K562 (cell line): ENCODE measurements at regions not wholly inside any gene's neighbourhood (a gene's known extent, or its start where the extent isn't known, plus 50 kb on each side); places are given as distances from the start of the nearest gene placed in this dataset.

Experiments
- ATAC-seq: fragments of 200-7000 bp; cut with Tn5 transposase; 3 replicates; pipeline ENCODE4 v1.9.1; 2020; ENCODE audit warnings: moderate library complexity
- BruUV-seq: library from RNA; stranded (reverse); fragments of 400-500 nt; replicated peaks from 2 replicates; lab custom pipeline; 2021; lab: Mats Ljungman, UMichigan
- CTCF ChIA-PET: fragments of 300-600 bp; formaldehyde crosslinking; extraction: SDS; loops from one replicate; lab custom pipeline; 2021; ENCODE audit warnings: low intra/inter-chr PET ratio; lab: Yijun Ruan, JAX
- POLR2A ChIA-PET: fragments of 300-600, 350-650 bp; sonication (Branson Sonifier 250); formaldehyde crosslinking; extraction: SDS; loops from one replicate; lab custom pipeline; 2021; ENCODE audit warnings: antibody characterized with exemption, inconsistent platforms; lab: Yijun Ruan, JAX
- DNase-seq, 4 experiments: peaks; one replicate each; pipeline versions ENCODE4 v3.0.0 to v3.0.0-alpha.2; 2011 to 2018; ENCODE audit warnings: low spot score in 3 of 4, mixed read lengths in 3 of 4; ENCODE audit errors: extremely low read depth in 1 of 4
- FAIRE-seq: peaks from 2 replicates; lab custom pipeline; 2011; peaks lifted over from hg19 to GRCh38; lab: Jason Lieb, UNC
- H2AFZ ChIP-seq: 2 replicates; pipeline ENCODE4 v1.6.0; 2011; ENCODE audit warnings: low read depth, low read length, control low read depth, inconsistent platforms
- H3K27ac ChIP-seq: fragments of 200-600 bp; 3 replicates; pipeline ENCODE4 v1.8.0; 2011; ENCODE audit warnings: low read depth, mild to moderate bottlenecking, control low read depth, inconsistent platforms, low read length, moderate library complexity, mixed read lengths; ENCODE audit errors: extremely low read depth
- H3K27me3 ChIP-seq, 2 experiments: fragments of 300-600 bp in 1 of 2; 2 replicates in 1 of 2; 3 replicates in 1 of 2; pipeline versions ENCODE4 v1.6.0 to v1.8.0; 2011; ENCODE audit warnings: inconsistent platforms in 2 of 2, low read length in 2 of 2, mild to moderate bottlenecking in 1 of 2, mixed read lengths in 1 of 2, moderate library complexity in 1 of 2; ENCODE audit not compliant: control insufficient read depth in 2 of 2, insufficient read depth in 2 of 2
- H3K36me3 ChIP-seq: fragments of 300-600 bp; 3 replicates; pipeline ENCODE4 v1.8.0; 2011; ENCODE audit warnings: mild to moderate bottlenecking, low read length, inconsistent platforms; ENCODE audit not compliant: control insufficient read depth, insufficient read depth
- H3K4me1 ChIP-seq, 2 experiments: fragments of 200-600 bp in 1 of 2; replicated peaks in 1 of 2; 2 replicates in 1 of 2; 3 replicates in 1 of 2; pipeline versions ENCODE4 v1.5.1 to v1.8.0; 2011; ENCODE audit warnings: inconsistent platforms in 2 of 2, low read length in 2 of 2, mild to moderate bottlenecking in 1 of 2, mixed read lengths in 1 of 2, moderate library complexity in 1 of 2; ENCODE audit not compliant: control insufficient read depth in 2 of 2, insufficient read depth in 2 of 2
- H3K4me2 ChIP-seq: 2 replicates; pipeline ENCODE4 v1.6.1; 2011; ENCODE audit warnings: low read length, control low read depth, inconsistent platforms, mixed read lengths; ENCODE audit not compliant: insufficient read depth
- H3K4me3 ChIP-seq: fragments of 200-600 bp; sonication (generic), shearing (Covaris generic); 2 replicates; pipeline ENCODE4 v1.5.1; 2016; ENCODE audit warnings: control low read depth, inconsistent platforms
- H3K79me2 ChIP-seq: fragments of 200-600 bp; 3 replicates; pipeline ENCODE4 v1.8.0; 2011; ENCODE audit warnings: low read length, inconsistent platforms; ENCODE audit not compliant: control insufficient read depth, insufficient read depth
- H3K9ac ChIP-seq, 2 experiments: 2 replicates each; pipeline versions ENCODE4 v1.6.0 to v1.6.1; 2011; ENCODE audit warnings: low read depth in 2 of 2, low read length in 2 of 2, control low read depth in 1 of 2, inconsistent platforms in 1 of 2, mild to moderate bottlenecking in 1 of 2, mixed read lengths in 1 of 2; ENCODE audit not compliant: insufficient read depth in 1 of 2
- H3K9me1 ChIP-seq: one replicate; pipeline ENCODE4 v1.6.0; 2011; ENCODE audit warnings: inconsistent platforms, mild to moderate bottlenecking, low read length, moderate library complexity; ENCODE audit not compliant: control insufficient read depth, insufficient read depth
- H3K9me3 ChIP-seq: replicated peaks from 2 replicates; pipeline ENCODE4 v1.5.1; 2011; ENCODE audit warnings: low read depth, low read length, inconsistent platforms; ENCODE audit not compliant: control insufficient read depth, insufficient read depth
- H4K20me1 ChIP-seq: replicated peaks from 2 replicates; pipeline ENCODE4 v1.6.1; 2011; ENCODE audit warnings: low read length, inconsistent platforms, mixed read lengths; ENCODE audit not compliant: control insufficient read depth, insufficient read depth
- BCL6 ChIP-seq: fragments of 250-450 bp; sonication (Bioruptor Pico); IDR thresholded peaks from 2 replicates; pipeline ENCODE4 v1.4.0; 2020
- CBX8 ChIP-seq: fragments of 200-600 bp; sonication (generic); IDR thresholded peaks from 2 replicates; pipeline ENCODE4 v1.6.1; 2012; ENCODE audit warnings: borderline replicate concordance, mixed run types, low read depth, mild to moderate bottlenecking, moderate library complexity, mixed read lengths, low read length, control low read depth, inconsistent platforms; ENCODE audit not compliant: poor library complexity, severe bottlenecking; ENCODE audit errors: extremely low read depth
- DACH1 ChIP-seq: fragments of 450-650 bp; IDR thresholded peaks from 2 replicates; pipeline ENCODE4 v1.6.1; 2018; ENCODE audit not compliant: partially characterized antibody
- FUS ChIP-seq: fragments of 200-400 bp; formaldehyde crosslinking; optimal IDR thresholded peaks from 2 replicates; pipeline ENCODE3; 2017; ENCODE audit warnings: low read depth, low read length
- HMG20A ChIP-seq: fragments of 450-650 bp; formaldehyde crosslinking; conservative IDR thresholded peaks from 2 replicates; pipeline ENCODE4 v1.4.0; 2020; ENCODE audit warnings: mild to moderate bottlenecking, mixed read lengths
- HOXB6 ChIP-seq: fragments of 250-450 bp; sonication (Bioruptor Pico); IDR thresholded peaks from 2 replicates; pipeline ENCODE4 v1.5.1; 2022; ENCODE audit warnings: mild to moderate bottlenecking, borderline replicate concordance
- KDM1A ChIP-seq, 2 experiments: fragments of 450-650 bp; IDR thresholded peaks; 2 replicates each; pipeline ENCODE4 v1.6.1; 2016; ENCODE audit warnings: mild to moderate bottlenecking in 2 of 2
- KLF6 ChIP-seq: fragments of 250-450 bp; sonication (Bioruptor Pico); IDR thresholded peaks from 2 replicates; pipeline ENCODE4 v1.4.0; 2020; ENCODE audit warnings: mild to moderate bottlenecking, moderate library complexity, borderline replicate concordance
- NFIC ChIP-seq: fragments of 450-650 bp; IDR thresholded peaks from 2 replicates; pipeline ENCODE4 v1.6.1; 2017; ENCODE audit warnings: mild to moderate bottlenecking, inconsistent platforms
- POLR3G ChIP-seq: IDR thresholded peaks from 2 replicates; pipeline ENCODE4 v1.6.1; 2011; ENCODE audit not compliant: insufficient read length, insufficient replicate concordance; ENCODE audit errors: extremely low read depth
- POU5F1 ChIP-seq: fragments of 150-350 bp; IDR thresholded peaks from 2 replicates; pipeline ENCODE4 v1.6.1; 2014; ENCODE audit warnings: borderline replicate concordance, low read length, low read depth, mild to moderate bottlenecking; ENCODE audit not compliant: partially characterized antibody
- RFX1 ChIP-seq: fragments of 450-650 bp; IDR thresholded peaks from 2 replicates; pipeline ENCODE4 v1.6.1; 2016; ENCODE audit warnings: mild to moderate bottlenecking, moderate library complexity
- SMARCB1 ChIP-seq: IDR thresholded peaks from 2 replicates; pipeline ENCODE4 v1.6.1; 2011; ENCODE audit warnings: improper control_type of control experiment, low read depth; ENCODE audit not compliant: insufficient read length
- ZBTB1 ChIP-seq: sonication (generic); formaldehyde crosslinking; IDR thresholded peaks from 2 replicates; pipeline ENCODE4 v1.8.1; 2023; ENCODE audit warnings: missing genetic modification reagents, low read depth, mild to moderate bottlenecking, borderline replicate concordance
- WGBS: fragments of 100-300 bp; shearing (Covaris generic); methylation state at CpG from one replicate; pipeline ENCODE4 v1.1.6; 2016; ENCODE audit warnings: low coverage, mixed read lengths; ENCODE audit not compliant: insufficient coverage; ENCODE audit errors: missing lambda C conversion rate; 5-methylcytosine and 5-hydroxymethylcytosine counted together
- in situ Hi-C: fragments of 300-500 bp; cut with MboI; formaldehyde crosslinking; loops from 4 replicates; pipeline ENCODE4 v1.15.0; 2018; ENCODE audit warnings: inconsistent platforms, mixed read lengths
- intact Hi-C: fragments of 100-400 bp; cut with micrococcal nuclease; formaldehyde crosslinking; loops from 2 replicates; pipeline ENCODE4 v1.14.2; 2022
- TF ChIP-seq, protein P1 (sequence below): fragments of 450-650 bp; IDR thresholded peaks from 2 replicates; pipeline ENCODE4 v1.6.1; 2016; ENCODE audit warnings: antibody characterized with exemption

DNA sequence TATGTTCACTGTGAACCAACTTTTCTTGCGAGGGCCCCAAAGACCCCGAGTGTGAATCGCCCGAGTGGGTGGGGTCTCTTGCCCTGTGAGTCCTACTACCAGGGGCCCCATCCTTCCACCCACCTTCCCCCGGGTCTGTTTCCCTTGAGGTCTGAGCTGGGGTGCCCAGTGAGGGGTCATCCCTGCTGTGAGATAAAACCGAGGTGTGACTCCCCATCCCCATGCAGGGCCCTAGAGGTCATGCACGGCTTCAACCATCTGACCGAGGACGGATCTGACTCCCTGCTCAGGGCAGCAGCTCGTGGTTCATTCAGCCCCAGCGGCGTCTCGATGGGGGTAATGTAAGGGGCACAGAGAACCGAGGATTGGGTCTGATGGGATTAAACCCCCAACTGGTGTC is 103.1 kb upstream of the SULF2 start:
- WGBS = 0% methylated on average over 11 of the region's 14 CpGs
- TF ChIP-seq NFIC (no peak), HOXB6 (CRISPR knock-in tag) (no peak), POU5F1 (no peak), ZBTB1 (CRISPR knock-in tag) (no peak), HMG20A (CRISPR knock-in tag) (no peak), SMARCB1 (no peak), BCL6 (CRISPR knock-in tag) (no peak), CBX8 (no peak), FUS (no peak), POLR3G (no peak), KDM1A (IDR thresholded peaks at IDR 0.05) (no peak), RFX1 (no peak), KLF6 (CRISPR knock-in tag) (no peak), DACH1 (no peak)
- TF ChIP-seq, protein P1, sequence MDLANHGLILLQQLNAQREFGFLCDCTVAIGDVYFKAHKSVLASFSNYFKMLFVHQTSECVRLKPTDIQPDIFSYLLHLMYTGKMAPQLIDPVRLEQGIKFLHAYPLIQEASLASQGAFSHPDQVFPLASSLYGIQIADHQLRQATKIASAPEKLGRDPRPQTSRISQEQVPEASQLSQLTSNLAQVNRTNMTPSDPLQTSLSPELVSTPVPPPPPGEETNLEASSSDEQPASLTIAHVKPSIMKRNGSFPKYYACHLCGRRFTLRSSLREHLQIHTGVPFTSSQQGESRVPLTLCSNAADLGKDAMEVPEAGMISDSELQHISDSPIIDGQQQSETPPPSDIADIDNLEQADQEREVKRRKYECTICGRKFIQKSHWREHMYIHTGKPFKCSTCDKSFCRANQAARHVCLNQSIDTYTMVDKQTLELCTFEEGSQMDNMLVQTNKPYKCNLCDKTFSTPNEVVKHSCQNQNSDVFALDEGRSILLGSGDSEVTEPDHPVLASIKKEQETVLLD = no peak
- TF ChIP-seq, all 486 proteins: peak for 0
- POLR2A ChIA-PET = no interaction called here
- no peaks in the 10 kb centered on the region for H3K9me1 ChIP-seq
- H3K36me3 ChIP-seq = no peaks in the 10 kb centered on the region
- ATAC-seq (no peak), FAIRE-seq (no peak), DNase-seq (no peak)
- H3K27me3 ChIP-seq = peaks cover 0 to 24% of the 10 kb centered on the region in 2 experiments; a peak in 2 of 5 replicates
- no peaks in the 10 kb centered on the region for H3K9me3 ChIP-seq
- in situ Hi-C loops (no loop called here), intact Hi-C loops (no loop called here)
- BruUV-seq = no TSS peak
- no peak overlapping the region for H3K9ac ChIP-seq
- no peak overlapping the region for H3K4me3 ChIP-seq
- H2AFZ ChIP-seq = no peak overlapping the region
- H3K79me2 ChIP-seq = no peaks in the 10 kb centered on the region
- no peak overlapping the region for H3K27ac ChIP-seq
- no peaks in the 10 kb centered on the region for H3K4me1 ChIP-seq
- H4K20me1 ChIP-seq = no peaks in the 10 kb centered on the region; the same call in 1 of the 2 replicates
- CTCF ChIA-PET = no interaction called here
- H3K4me2 ChIP-seq = no peak overlapping the region
